GM23338 (cell line): ENCODE measurements at regions not wholly inside any gene's neighbourhood (a gene's known extent, or its start where the extent isn't known, plus 50 kb on each side); places are given as distances from the start of the nearest gene placed in this dataset.

Experiments used
- ATAC-seq: fragments of 200-7000 bp; cut with Tn5 transposase; 3 replicates; pipeline ENCODE4 v1.9.1; 2020
- DNase-seq: peaks from one replicate; pipeline ENCODE4 v3.0.0-alpha.2; 2015; ENCODE audit warnings: low spot score
- H2AFZ ChIP-seq: fragments of 200-600 bp; sonication (generic); 2 replicates; pipeline ENCODE4 v1.8.0; 2016; ENCODE audit warnings: antibody characterized with exemption, mild to moderate bottlenecking, moderate library complexity
- H3F3A ChIP-seq: fragments of 200-600 bp; sonication (generic); replicated peaks from 2 replicates; pipeline ENCODE4 v1.8.0; 2017; ENCODE audit warnings: antibody characterized with exemption, mixed run types, low read depth
- H3K27ac ChIP-seq: fragments of 200-600 bp; sonication (generic); 2 replicates; pipeline ENCODE4 v1.6.1; 2016; ENCODE audit warnings: low read depth
- H3K27me3 ChIP-seq: fragments of 200-600 bp; sonication (generic); 2 replicates; pipeline ENCODE4 v1.8.0; 2016; ENCODE audit warnings: mild to moderate bottlenecking, mixed run types, moderate library complexity; ENCODE audit not compliant: insufficient read depth
- H3K36me3 ChIP-seq: fragments of 200-600 bp; sonication (generic); 2 replicates; pipeline ENCODE4 v1.8.0; 2016; ENCODE audit warnings: mild to moderate bottlenecking; ENCODE audit not compliant: insufficient read depth
- H3K4me1 ChIP-seq: fragments of 200-600 bp; sonication (generic); 2 replicates; pipeline ENCODE4 v1.8.0; 2016; ENCODE audit warnings: mild to moderate bottlenecking, moderate library complexity; ENCODE audit not compliant: insufficient read depth
- H3K4me2 ChIP-seq: fragments of 200-600 bp; sonication (generic); 2 replicates; pipeline ENCODE4 v1.7.1; 2017; ENCODE audit warnings: mixed run types
- H3K4me3 ChIP-seq: fragments of 200-600 bp; sonication (generic); 2 replicates; pipeline ENCODE4 v1.6.1; 2016; ENCODE audit warnings: mixed run types
- H3K79me2 ChIP-seq: fragments of 200-600 bp; sonication (generic); replicated peaks from 2 replicates; pipeline ENCODE4 v1.8.0; 2017; ENCODE audit warnings: mild to moderate bottlenecking; ENCODE audit not compliant: insufficient read depth
- H3K9me2 ChIP-seq: fragments of 200-600 bp; sonication (generic); 2 replicates; pipeline ENCODE4 v1.8.0; 2017; ENCODE audit not compliant: insufficient read depth
- H4K20me1 ChIP-seq: fragments of 200-600 bp; sonication (generic); replicated peaks from 2 replicates; pipeline ENCODE4 v1.8.0; 2017; ENCODE audit warnings: mild to moderate bottlenecking; ENCODE audit not compliant: insufficient read depth
- H3K27ac Mint-ChIP-seq: 2 replicates; pipeline ENCODE4 v1.8.0; 2020; ENCODE audit warnings: inconsistent platforms, mild to moderate bottlenecking, moderate library complexity, mixed read lengths
- H3K27me3 Mint-ChIP-seq: 3 replicates; pipeline ENCODE4 v1.8.0; 2022; ENCODE audit warnings: low read depth, mild to moderate bottlenecking, moderate library complexity, mixed read lengths, inconsistent platforms; ENCODE audit not compliant: insufficient read depth, poor library complexity
- H3K36me3 Mint-ChIP-seq: 3 replicates; pipeline ENCODE4 v1.8.0; 2021; ENCODE audit warnings: low read depth, mild to moderate bottlenecking, inconsistent platforms, moderate library complexity, mixed read lengths
- H3K4me1 Mint-ChIP-seq: 3 replicates; pipeline ENCODE4 v1.8.0; 2020; ENCODE audit warnings: mild to moderate bottlenecking, inconsistent platforms, mixed read lengths
- H3K4me3 Mint-ChIP-seq: 3 replicates; pipeline ENCODE4 v1.8.0; 2021; ENCODE audit warnings: moderate library complexity, mild to moderate bottlenecking, inconsistent platforms, mixed read lengths
- H3K9me3 Mint-ChIP-seq: 3 replicates; pipeline ENCODE4 v1.8.0; 2020; ENCODE audit warnings: moderate library complexity, mild to moderate bottlenecking, inconsistent platforms, mixed read lengths
- CREB1 ChIP-seq: fragments of 250-450 bp; sonication (Bioruptor Pico); IDR thresholded peaks from 2 replicates; pipeline ENCODE4 v1.5.0; 2020; ENCODE audit warnings: low read depth, mild to moderate bottlenecking, moderate library complexity
- EZH2 ChIP-seq: fragments of 200-600 bp; sonication (generic); IDR thresholded peaks from one replicate; pipeline ENCODE4 v1.8.0; 2017; ENCODE audit warnings: antibody characterized with exemption, mild to moderate bottlenecking, low read depth; ENCODE audit not compliant: unreplicated experiment
- JUNB ChIP-seq: IDR thresholded peaks from one replicate; pipeline ENCODE4 v1.6.1; 2016; ENCODE audit warnings: antibody characterized with exemption; ENCODE audit not compliant: unreplicated experiment
- POLR2AphosphoS5 ChIP-seq: IDR thresholded peaks from 2 replicates; pipeline ENCODE4 v1.6.1; 2016; ENCODE audit warnings: antibody characterized with exemption, low read depth
- STAT1 ChIP-seq: IDR thresholded peaks from one replicate; pipeline ENCODE4 v1.6.1; 2016; ENCODE audit warnings: antibody characterized with exemption; ENCODE audit not compliant: unreplicated experiment
- ZNF114 ChIP-seq: fragments of 250-450 bp; sonication (Bioruptor Pico); IDR thresholded peaks from 2 replicates; pipeline ENCODE4 v1.5.0; 2020; ENCODE audit warnings: mild to moderate bottlenecking, moderate library complexity
- ZNF331 ChIP-seq: fragments of 250-450 bp; sonication (Bioruptor Pico); IDR thresholded peaks from 2 replicates; pipeline ENCODE4 v1.5.0; 2020; ENCODE audit warnings: low read depth, mild to moderate bottlenecking, moderate library complexity
- TF ChIP-seq, protein P1 (sequence below): fragments of 250-450 bp; sonication (Bioruptor Pico); IDR thresholded peaks from 2 replicates; pipeline ENCODE4 v1.5.0; 2020; ENCODE audit warnings: mild to moderate bottlenecking, moderate library complexity
- TF ChIP-seq, protein P2 (sequence below), 2 experiments: fragments of 200-600 bp in 1 of 2; sonication (generic) in 1 of 2; conservative IDR thresholded peaks; 2 replicates each; pipeline versions ENCODE4 v1.5.1 to v1.6.1; 2016 to 2017; ENCODE audit warnings: antibody characterized with exemption in 2 of 2, low read depth in 2 of 2, mild to moderate bottlenecking in 2 of 2, moderate library complexity in 1 of 2
- TF ChIP-seq, protein P3 (sequence below): IDR thresholded peaks from 2 replicates; pipeline ENCODE4 v1.6.1; 2016; ENCODE audit warnings: antibody characterized with exemption

DNA sequence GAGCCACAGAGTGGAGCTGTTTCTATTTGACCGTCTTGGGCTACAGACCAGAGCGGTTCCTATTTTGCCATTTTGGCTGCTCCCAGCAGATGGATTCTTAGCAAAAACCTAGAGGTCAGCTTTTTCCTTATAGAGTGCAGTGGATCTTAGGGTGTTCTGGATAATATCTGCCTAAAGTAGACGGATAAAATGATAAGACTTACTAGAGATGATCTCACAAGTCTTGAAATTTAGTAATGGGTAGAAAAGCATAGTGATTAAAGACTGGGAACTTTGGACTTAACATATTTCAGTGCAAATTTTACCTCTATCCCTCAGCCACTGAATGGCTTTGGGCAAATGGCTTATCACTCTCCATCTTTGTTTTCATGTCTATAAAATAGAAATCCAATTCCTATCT lies 439.8 kb downstream of the ADGRL2 start:
- H4K20me1 ChIP-seq, result no peaks in the 10 kb centered on the region
- TF ChIP-seq, protein P1, sequence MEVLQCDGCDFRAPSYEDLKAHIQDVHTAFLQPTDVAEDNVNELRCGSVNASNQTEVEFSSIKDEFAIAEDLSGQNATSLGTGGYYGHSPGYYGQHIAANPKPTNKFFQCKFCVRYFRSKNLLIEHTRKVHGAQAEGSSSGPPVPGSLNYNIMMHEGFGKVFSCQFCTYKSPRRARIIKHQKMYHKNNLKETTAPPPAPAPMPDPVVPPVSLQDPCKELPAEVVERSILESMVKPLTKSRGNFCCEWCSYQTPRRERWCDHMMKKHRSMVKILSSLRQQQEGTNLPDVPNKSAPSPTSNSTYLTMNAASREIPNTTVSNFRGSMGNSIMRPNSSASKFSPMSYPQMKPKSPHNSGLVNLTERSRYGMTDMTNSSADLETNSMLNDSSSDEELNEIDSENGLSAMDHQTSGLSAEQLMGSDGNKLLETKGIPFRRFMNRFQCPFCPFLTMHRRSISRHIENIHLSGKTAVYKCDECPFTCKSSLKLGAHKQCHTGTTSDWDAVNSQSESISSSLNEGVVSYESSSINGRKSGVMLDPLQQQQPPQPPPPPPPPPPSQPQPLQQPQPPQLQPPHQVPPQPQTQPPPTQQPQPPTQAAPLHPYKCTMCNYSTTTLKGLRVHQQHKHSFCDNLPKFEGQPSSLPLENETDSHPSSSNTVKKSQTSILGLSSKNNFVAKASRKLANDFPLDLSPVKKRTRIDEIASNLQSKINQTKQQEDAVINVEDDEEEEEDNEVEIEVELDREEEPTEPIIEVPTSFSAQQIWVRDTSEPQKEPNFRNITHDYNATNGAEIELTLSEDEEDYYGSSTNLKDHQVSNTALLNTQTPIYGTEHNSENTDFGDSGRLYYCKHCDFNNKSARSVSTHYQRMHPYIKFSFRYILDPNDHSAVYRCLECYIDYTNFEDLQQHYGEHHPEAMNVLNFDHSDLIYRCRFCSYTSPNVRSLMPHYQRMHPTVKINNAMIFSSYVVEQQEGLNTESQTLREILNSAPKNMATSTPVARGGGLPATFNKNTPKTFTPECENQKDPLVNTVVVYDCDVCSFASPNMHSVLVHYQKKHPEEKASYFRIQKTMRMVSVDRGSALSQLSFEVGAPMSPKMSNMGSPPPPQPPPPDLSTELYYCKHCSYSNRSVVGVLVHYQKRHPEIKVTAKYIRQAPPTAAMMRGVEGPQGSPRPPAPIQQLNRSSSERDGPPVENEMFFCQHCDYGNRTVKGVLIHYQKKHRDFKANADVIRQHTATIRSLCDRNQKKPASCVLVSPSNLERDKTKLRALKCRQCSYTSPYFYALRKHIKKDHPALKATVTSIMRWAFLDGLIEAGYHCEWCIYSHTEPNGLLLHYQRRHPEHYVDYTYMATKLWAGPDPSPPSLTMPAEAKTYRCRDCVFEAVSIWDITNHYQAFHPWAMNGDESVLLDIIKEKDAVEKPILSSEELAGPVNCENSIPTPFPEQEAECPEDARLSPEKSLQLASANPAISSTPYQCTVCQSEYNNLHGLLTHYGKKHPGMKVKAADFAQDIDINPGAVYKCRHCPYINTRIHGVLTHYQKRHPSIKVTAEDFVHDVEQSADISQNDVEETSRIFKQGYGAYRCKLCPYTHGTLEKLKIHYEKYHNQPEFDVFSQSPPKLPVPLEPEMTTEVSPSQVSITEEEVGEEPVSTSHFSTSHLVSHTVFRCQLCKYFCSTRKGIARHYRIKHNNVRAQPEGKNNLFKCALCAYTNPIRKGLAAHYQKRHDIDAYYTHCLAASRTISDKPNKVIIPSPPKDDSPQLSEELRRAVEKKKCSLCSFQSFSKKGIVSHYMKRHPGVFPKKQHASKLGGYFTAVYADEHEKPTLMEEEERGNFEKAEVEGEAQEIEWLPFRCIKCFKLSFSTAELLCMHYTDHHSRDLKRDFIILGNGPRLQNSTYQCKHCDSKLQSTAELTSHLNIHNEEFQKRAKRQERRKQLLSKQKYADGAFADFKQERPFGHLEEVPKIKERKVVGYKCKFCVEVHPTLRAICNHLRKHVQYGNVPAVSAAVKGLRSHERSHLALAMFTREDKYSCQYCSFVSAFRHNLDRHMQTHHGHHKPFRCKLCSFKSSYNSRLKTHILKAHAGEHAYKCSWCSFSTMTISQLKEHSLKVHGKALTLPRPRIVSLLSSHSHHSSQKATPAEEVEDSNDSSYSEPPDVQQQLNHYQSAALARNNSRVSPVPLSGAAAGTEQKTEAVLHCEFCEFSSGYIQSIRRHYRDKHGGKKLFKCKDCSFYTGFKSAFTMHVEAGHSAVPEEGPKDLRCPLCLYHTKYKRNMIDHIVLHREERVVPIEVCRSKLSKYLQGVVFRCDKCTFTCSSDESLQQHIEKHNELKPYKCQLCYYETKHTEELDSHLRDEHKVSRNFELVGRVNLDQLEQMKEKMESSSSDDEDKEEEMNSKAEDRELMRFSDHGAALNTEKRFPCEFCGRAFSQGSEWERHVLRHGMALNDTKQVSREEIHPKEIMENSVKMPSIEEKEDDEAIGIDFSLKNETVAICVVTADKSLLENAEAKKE (CRISPR knock-in tag), result no peak
- TF ChIP-seq, protein P2, sequence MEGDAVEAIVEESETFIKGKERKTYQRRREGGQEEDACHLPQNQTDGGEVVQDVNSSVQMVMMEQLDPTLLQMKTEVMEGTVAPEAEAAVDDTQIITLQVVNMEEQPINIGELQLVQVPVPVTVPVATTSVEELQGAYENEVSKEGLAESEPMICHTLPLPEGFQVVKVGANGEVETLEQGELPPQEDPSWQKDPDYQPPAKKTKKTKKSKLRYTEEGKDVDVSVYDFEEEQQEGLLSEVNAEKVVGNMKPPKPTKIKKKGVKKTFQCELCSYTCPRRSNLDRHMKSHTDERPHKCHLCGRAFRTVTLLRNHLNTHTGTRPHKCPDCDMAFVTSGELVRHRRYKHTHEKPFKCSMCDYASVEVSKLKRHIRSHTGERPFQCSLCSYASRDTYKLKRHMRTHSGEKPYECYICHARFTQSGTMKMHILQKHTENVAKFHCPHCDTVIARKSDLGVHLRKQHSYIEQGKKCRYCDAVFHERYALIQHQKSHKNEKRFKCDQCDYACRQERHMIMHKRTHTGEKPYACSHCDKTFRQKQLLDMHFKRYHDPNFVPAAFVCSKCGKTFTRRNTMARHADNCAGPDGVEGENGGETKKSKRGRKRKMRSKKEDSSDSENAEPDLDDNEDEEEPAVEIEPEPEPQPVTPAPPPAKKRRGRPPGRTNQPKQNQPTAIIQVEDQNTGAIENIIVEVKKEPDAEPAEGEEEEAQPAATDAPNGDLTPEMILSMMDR (conservative IDR thresholded peaks at IDR 0.05; ENCODE audit: low read depth in 2 of 2), result peak in 1 of 2 experiments; percentile 24; a peak in 1 of 4 replicates
- no peaks in the 10 kb centered on the region for H3F3A ChIP-seq
- ATAC-seq (no peak), DNase-seq (no peak)
- Mint-ChIP-seq H3K36me3 (peaks cover 8% of the 10 kb centered on the region; the same call in 1 of the 3 replicates), H3K9me3 (peaks cover 14% of the 10 kb centered on the region), H3K4me3 (no peak overlapping the region), H3K27ac (no peak overlapping the region), H3K27me3 (no peaks in the 10 kb centered on the region), H3K4me1 (no peaks in the 10 kb centered on the region)
- no peak overlapping the region for H2AFZ ChIP-seq
- H3K27ac ChIP-seq, result no peak overlapping the region
- H3K79me2 ChIP-seq, result no peaks in the 10 kb centered on the region
- no peaks in the 10 kb centered on the region for H3K4me1 ChIP-seq
- no peaks in the 10 kb centered on the region for H3K36me3 ChIP-seq
- no peak overlapping the region for H3K4me2 ChIP-seq
- H3K9me2 ChIP-seq, result peaks cover 10% of the 10 kb centered on the region; the same call in 1 of the 2 replicates
- H3K27me3 ChIP-seq, result no peaks in the 10 kb centered on the region
- H3K4me3 ChIP-seq, result no peak overlapping the region

DNA sequence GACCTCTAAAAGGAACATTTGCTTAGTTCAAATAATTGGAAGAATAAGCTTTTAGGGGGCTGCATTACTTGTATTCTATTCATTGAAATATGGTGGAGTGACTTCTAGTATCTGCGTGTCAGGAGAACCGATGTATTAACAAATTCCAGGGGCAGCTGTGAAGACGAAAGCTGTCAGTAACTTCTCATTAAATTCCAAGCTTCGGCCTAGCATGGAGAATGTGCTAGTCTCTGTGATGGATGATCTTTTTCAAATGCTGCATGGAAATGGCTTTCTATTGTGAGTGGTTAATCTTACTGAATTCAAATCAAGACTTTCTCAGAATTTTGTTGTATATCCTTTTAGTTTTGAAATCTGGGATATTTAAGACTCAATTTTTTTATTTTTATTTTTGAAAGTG lies 429.9 kb downstream of the ADGRL2 start:
- Mint-ChIP-seq H3K4me1 (peaks cover 2% of the 10 kb centered on the region; the same call in 2 of the 3 replicates), H3K27ac (no peak overlapping the region), H3K27me3 (peaks cover 6% of the 10 kb centered on the region), H3K4me3 (no peak overlapping the region), H3K9me3 (peaks cover 7% of the 10 kb centered on the region; the same call in 2 of the 3 replicates), H3K36me3 (peaks cover 6% of the 10 kb centered on the region; the same call in 2 of the 3 replicates)
- Histone ChIP-seq H3K27ac (no peak overlapping the region), H2AFZ (no peak overlapping the region), H3K79me2 (no peaks in the 10 kb centered on the region), H3K4me3 (no peak overlapping the region), H3F3A (no peaks in the 10 kb centered on the region), H4K20me1 (no peaks in the 10 kb centered on the region), H3K9me2 (no peaks in the 10 kb centered on the region), H3K27me3 (no peaks in the 10 kb centered on the region), H3K4me2 (no peak overlapping the region), H3K36me3 (no peaks in the 10 kb centered on the region), H3K4me1 (no peaks in the 10 kb centered on the region)
- DNase-seq (no peak), ATAC-seq (no peak)
- TF ChIP-seq CREB1, result no peak
- TF ChIP-seq, protein P2 (conservative IDR thresholded peaks at IDR 0.05; ENCODE audit: low read depth in 2 of 2), result no peak
- TF ChIP-seq, protein P3, sequence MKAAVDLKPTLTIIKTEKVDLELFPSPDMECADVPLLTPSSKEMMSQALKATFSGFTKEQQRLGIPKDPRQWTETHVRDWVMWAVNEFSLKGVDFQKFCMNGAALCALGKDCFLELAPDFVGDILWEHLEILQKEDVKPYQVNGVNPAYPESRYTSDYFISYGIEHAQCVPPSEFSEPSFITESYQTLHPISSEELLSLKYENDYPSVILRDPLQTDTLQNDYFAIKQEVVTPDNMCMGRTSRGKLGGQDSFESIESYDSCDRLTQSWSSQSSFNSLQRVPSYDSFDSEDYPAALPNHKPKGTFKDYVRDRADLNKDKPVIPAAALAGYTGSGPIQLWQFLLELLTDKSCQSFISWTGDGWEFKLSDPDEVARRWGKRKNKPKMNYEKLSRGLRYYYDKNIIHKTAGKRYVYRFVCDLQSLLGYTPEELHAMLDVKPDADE, result no peak
- no peak for TF ChIP-seq EZH2
- TF ChIP-seq JUNB, result no peak
- TF ChIP-seq POLR2AphosphoS5, result no peak
- no peak for TF ChIP-seq ZNF114 (CRISPR knock-in tag)
- TF ChIP-seq ZNF331 (CRISPR knock-in tag), result no peak
- TF ChIP-seq STAT1, result no peak
